Dedifferentiated amniotic fluid mesenchymal stem cell (primary cell): ENCODE measurements at regions not wholly inside any gene's neighbourhood (a gene's known extent, or its start where the extent isn't known, plus 50 kb on each side); places are given as distances from the start of the nearest gene placed in this dataset.

Source experiments
- DNase-seq: peaks from one replicate; pipeline ENCODE4 v3.0.0-alpha.2; 2016; ENCODE audit errors: extremely low spot score

- no peak for DNase-seq
Measured at GRCh38 chr3:187973977-187974870, 179.7 kb upstream of the LPP start.

- DNase-seq, result no peak
Measured at GRCh38 chr3:187974871-187975271, 179.1 kb upstream of the LPP start.

DNA sequence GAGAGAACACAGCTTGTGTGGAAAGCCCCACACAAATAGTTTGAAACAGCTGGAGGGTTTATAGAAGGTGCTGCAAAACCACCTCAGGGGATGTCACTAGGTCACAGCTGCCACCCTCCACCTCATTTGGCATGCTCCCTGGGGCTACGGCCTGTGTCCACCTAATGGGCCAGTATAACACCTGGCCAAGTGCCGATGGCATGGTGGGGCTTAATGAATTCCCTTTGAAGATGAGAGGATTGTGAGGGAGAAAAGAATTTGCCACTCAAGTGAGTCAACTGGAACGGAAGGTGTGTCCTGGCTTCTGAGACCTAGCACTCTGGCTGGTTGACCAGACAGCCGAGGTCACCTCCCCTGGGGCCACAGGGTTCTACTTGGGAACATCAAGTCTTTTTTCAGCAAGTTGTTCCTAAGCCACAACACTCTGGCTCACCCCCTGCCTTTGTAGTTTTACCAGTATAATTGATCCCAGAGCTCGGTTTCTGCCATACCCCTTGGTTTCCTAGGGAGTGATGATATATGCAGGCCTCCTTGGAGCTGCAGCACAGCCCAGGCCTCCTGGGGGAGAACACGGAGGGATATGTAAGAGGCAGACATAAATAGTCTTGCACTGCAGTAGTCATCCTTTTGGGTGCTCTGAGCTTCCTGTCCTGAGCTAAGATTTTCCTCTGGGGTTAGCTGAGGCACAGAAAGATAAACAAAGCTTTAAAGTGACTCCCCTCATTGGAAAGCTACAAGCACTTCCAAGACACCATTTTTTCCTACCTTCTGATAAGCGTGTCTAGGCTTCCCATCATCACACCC is 178.2 kb upstream of the LPP start:
- DNase-seq, result no peak

- no peak for DNase-seq
Measured at GRCh38 chr3:187976365-187976900, 177.5 kb upstream of the LPP start.

DNA sequence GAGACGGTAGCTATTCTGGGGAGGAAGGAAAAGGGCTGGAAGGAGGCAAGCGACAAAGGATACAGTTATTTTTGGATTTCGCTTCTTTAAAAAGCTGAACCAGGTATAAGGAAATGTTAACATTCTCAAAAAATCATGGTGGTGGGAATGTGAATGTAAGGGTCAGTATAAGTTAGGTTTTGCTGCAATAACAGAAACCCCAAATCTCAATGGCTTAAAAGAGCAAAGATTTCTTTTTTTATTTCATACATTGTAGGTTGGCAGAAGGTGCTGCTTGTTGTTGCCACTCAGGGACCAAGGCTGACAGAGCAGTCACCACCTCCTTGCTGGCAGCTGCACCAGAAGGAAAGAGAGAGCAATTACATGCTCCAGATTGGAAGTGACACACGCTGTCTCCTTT is 176.3 kb upstream of the LPP start:
- no peak for DNase-seq

GRCh38 chr3:187978433-187979011 is 175.4 kb upstream of the LPP start:
- DNase-seq, result no peak

DNA sequence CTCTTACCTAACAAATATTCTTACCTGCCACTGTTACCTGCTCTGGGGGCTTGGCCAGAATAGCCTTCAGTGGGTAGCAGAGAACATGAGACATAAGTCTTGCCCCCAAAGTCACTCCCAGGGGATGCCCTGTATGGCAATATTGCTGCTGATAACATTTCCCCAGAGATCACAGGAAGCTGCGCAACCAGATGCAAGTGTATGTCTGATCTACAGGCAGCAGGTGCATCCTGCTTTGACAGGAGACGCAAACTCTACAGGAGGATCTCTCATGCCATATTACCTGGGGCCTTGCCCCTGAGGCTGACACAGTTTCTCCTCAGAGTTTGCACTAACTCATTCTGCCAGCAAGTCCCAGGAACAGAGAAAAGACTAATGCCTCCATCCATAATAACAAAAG is 174.4 kb upstream of the LPP start:
- no peak for DNase-seq

GRCh38 chr3:187980861-187981260 is 173.1 kb upstream of the LPP start:
- no peak for DNase-seq

- DNase-seq, result no peak
Measured at GRCh38 chr3:187982142-187982541, 171.8 kb upstream of the LPP start.

GRCh38 chr3:187983484-187984124 is 170.4 kb upstream of the LPP start:
- DNase-seq, result no peak

DNA sequence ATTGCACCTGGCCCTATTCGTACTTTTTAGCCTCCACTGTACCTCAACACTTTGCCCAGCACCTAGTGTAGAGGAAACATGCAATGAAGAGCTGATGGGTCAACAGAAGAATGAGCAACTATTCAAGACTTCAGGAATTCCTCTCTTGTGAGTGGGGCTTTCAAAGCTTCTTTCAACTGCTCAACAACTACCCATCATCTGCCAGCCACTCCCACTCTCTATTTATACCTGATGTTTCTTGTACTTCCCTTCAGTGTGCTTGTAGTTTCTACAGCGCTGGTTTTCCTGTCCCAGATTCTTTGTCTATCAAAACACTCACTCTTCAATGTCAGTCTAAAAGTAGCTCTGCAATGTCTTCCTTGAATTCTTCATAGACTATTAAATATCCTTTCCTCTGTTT is 168.3 kb upstream of the LPP start:
- no peak for DNase-seq

- DNase-seq, result peak; percentile 28
Measured at GRCh38 chr3:187986514-187986934, 167.4 kb upstream of the LPP start.

GRCh38 chr3:187987187-187987586 is 166.8 kb upstream of the LPP start:
- no peak for DNase-seq

GRCh38 chr3:187987924-187988323 is 166.0 kb upstream of the LPP start:
- DNase-seq, result no peak

GRCh38 chr3:187989575-187990153 is 164.3 kb upstream of the LPP start:
- DNase-seq, result no peak

GRCh38 chr3:187992609-187993008 is 161.3 kb upstream of the LPP start:
- no peak for DNase-seq

DNA sequence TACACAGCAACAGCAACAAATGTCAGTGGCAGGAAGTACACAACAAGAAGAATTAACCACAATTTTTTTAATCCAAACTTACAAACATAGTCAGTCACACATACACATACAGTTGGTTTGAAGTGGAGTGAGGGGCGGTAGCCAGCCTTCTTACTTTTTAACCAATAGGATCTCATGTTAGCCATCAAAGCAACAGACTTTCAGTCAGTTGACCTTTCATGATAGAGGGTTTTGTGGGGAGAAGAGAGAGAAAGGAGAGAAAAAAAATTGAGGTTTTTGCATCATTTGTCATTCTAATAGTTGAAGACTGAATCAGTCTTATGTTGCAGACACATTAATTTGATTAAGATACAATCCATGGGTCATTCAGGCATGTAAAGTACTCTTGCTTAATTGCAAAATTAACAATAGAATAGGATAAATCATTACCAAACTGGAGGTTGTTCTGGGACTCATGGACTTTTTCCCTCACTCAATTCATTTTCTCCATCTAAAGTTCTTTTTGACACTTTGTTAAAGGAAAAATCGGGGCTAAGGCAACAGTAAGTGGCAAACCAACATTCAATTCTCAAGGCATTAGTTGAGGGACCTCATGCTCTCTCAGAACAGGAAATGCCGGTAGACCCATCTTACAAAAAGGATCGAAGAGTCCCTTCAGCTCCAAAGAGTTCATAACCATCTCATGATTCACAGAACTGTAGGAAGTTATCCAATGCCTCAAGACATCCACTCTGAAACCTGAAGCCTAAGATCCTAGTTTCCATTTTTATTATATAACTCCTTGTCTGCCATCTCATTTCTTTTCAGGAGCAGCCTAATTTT is 159.5 kb upstream of the LPP start:
- peak; percentile 39 for DNase-seq

DNA sequence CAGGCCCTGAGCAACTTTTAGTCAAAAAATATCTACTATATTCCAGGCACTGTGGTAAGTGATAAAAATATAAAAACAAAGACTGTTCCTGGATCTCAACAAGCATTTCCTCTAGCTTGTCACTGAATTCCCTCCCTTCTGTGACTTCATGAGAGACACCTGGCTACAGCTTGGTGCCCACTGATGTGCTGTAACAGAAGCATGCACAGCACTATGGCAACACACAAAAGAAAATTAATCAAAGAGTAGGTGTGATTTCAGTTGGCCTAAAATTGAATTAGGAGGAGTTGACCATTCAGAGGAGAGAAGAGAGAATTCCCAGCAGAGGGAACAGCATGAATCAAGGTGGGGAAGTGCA is 158.9 kb upstream of the LPP start:
- DNase-seq, result no peak

DNA sequence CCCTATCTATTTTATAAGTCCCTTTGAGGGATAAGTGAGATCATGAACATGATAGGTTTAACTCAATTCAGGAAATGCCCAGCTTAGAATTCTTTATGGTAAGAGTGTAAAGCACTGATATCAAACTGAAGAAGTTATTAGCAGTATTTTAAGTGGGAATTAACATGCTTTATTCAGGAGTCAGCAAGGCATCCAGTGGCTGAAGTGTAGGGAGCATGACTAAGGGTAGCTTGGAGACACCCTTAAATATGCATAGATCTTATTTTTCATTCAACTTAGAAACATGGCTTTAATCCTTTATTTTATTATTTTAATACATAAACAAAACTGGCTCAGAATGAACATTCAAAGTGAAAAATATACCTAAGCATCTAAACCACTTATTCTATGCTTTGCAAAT is 158.3 kb upstream of the LPP start:
- DNase-seq, result no peak

DNA sequence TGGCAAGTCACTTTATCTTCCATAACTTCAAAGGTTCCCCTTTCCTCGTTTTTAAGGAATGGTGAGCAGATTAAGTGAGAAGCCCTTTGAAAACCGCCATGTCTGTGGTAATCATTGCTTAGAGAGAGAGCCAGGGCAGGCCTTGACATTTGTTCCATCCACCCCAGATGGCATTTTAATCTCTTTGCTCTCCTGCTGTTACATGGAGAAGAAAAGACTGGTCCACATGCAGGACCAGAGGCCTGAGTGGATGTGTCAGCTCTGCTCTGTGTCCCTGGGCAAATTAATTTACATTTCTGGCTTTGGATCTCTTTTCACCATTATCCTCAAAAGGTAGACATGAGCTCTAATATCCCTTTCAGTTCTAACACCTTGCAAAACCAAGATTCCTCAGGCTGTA is 157.3 kb upstream of the LPP start:
- no peak for DNase-seq

- DNase-seq, result no peak
Measured at GRCh38 chr3:187997490-187997889, 156.5 kb upstream of the LPP start.
